ENCODE measurements at regions not wholly inside any gene's neighbourhood (a gene's known extent, or its start where the extent isn't known, plus 50 kb on each side); places are given as distances from the start of the nearest gene placed in this dataset.

- H2AFZ ChIP-seq (ENCODE audit: low read length): no peak overlapping the region
- H3K4me1 ChIP-seq (ENCODE audit: insufficient read depth, low read length): peaks cover 15% of the 10 kb centered on the region; the same call in 1 of the 2 replicates
- CTCF ChIA-PET: no interaction called here
- no peak overlapping the region for H3K27ac ChIP-seq (ENCODE audit: low read length)
- no peak overlapping the region for H3K4me3 ChIP-seq (ENCODE audit: low read length)
- no peaks in the 10 kb centered on the region for H3F3A ChIP-seq (ENCODE audit: low read length, unreplicated experiment)
- ATAC-seq (no peak), DNase-seq (no peak)
- intact Hi-C loops (cut with micrococcal nuclease): no loop called here
- H3K4me2 ChIP-seq (ENCODE audit: low read length): no peak overlapping the region
- H3K79me2 ChIP-seq (ENCODE audit: low read length): peaks cover 35% of the 10 kb centered on the region
- H4K20me1 ChIP-seq (ENCODE audit: low read length): no peaks in the 10 kb centered on the region
- H3K27me3 ChIP-seq (ENCODE audit: low read length): no peaks in the 10 kb centered on the region
- H3K9ac ChIP-seq (ENCODE audit: low read length): no peak overlapping the region
- H3K9me3 ChIP-seq (ENCODE audit: low read length): no peaks in the 10 kb centered on the region
- BruUV-seq (replicated peaks): no TSS peak
- H3K36me3 ChIP-seq (ENCODE audit: low read depth, low read length): no peaks in the 10 kb centered on the region
- POLR2A ChIA-PET (ENCODE audit: unreplicated experiment): no interaction called here
- TF ChIP-seq EZH2phosphoT487 (IDR thresholded peaks at IDR 0.05; ENCODE audit: borderline replicate concordance, low read length) (no peak), CTCF (conservative IDR thresholded peaks at IDR 0.05; ENCODE audit: low read depth, low read length) (no peak), EZH2 (IDR thresholded peaks at IDR 0.05; ENCODE audit: low read length, unreplicated experiment) (no peak)
- H3K9me2 ChIP-seq (replicated peaks; ENCODE audit: low read length): no peaks in the 10 kb centered on the region
Observed at GRCh38 chr13:107874456-107874855, 340.9 kb downstream of the LIG4 start.

- Histone ChIP-seq H3K79me2 (ENCODE audit: low read length) (peaks cover 30% of the 10 kb centered on the region), H3F3A (ENCODE audit: low read length, unreplicated experiment) (no peaks in the 10 kb centered on the region), H3K9me2 (replicated peaks; ENCODE audit: low read length) (no peaks in the 10 kb centered on the region), H3K4me1 (ENCODE audit: insufficient read depth, low read length) (peaks cover 17% of the 10 kb centered on the region; the same call in 1 of the 2 replicates), H3K4me2 (ENCODE audit: low read length) (no peak overlapping the region), H3K4me3 (ENCODE audit: low read length) (no peak overlapping the region), H4K20me1 (ENCODE audit: low read length) (no peaks in the 10 kb centered on the region), H3K9ac (ENCODE audit: low read length) (no peak overlapping the region), H3K36me3 (ENCODE audit: low read depth, low read length) (no peaks in the 10 kb centered on the region), H3K27me3 (ENCODE audit: low read length) (no peaks in the 10 kb centered on the region), H2AFZ (ENCODE audit: low read length) (no peak overlapping the region), H3K27ac (ENCODE audit: low read length) (no peak overlapping the region), H3K9me3 (ENCODE audit: low read length) (no peaks in the 10 kb centered on the region)
- intact Hi-C loops (cut with micrococcal nuclease): no loop called here
- ChIA-PET POLR2A (ENCODE audit: unreplicated experiment) (no interaction called here), CTCF (no interaction called here)
- no peak for DNase-seq
- no TSS peak for BruUV-seq (replicated peaks)
- no peak for TF ChIP-seq CTCF (conservative IDR thresholded peaks at IDR 0.05; ENCODE audit: low read depth, low read length)
- no peak for TF ChIP-seq EZH2phosphoT487 (IDR thresholded peaks at IDR 0.05; ENCODE audit: borderline replicate concordance, low read length)
- TF ChIP-seq EZH2 (IDR thresholded peaks at IDR 0.05; ENCODE audit: low read length, unreplicated experiment): no peak
- no peak for ATAC-seq
Observed at GRCh38 chr13:107873926-107874325, 341.4 kb downstream of the LIG4 start.

- DNase-seq (peak; percentile 35), ATAC-seq (no peak)
- no peak for TF ChIP-seq EZH2phosphoT487 (IDR thresholded peaks at IDR 0.05; ENCODE audit: borderline replicate concordance, low read length)
- no peak for TF ChIP-seq EZH2 (IDR thresholded peaks at IDR 0.05; ENCODE audit: low read length, unreplicated experiment)
- no peak for TF ChIP-seq CTCF (conservative IDR thresholded peaks at IDR 0.05; ENCODE audit: low read depth, low read length)
- Histone ChIP-seq H3K9me3 (ENCODE audit: low read length) (no peaks in the 10 kb centered on the region), H3K79me2 (ENCODE audit: low read length) (0 out of 2 replicates have a peak, but pooled peaks cover 4% of the 10 kb centered on the region), H3K36me3 (ENCODE audit: low read depth, low read length) (no peaks in the 10 kb centered on the region), H3K27me3 (ENCODE audit: low read length) (no peaks in the 10 kb centered on the region), H3K4me2 (ENCODE audit: low read length) (peak overlapping the region; percentile 20; the same call in 1 of the 2 replicates), H3K9me2 (replicated peaks; ENCODE audit: low read length) (no peaks in the 10 kb centered on the region), H3K4me1 (ENCODE audit: insufficient read depth, low read length) (peaks cover 17% of the 10 kb centered on the region; the same call in 1 of the 2 replicates), H3K27ac (ENCODE audit: low read length) (no peak overlapping the region), H3F3A (ENCODE audit: low read length, unreplicated experiment) (no peaks in the 10 kb centered on the region), H3K9ac (ENCODE audit: low read length) (no peak overlapping the region), H4K20me1 (ENCODE audit: low read length) (no peaks in the 10 kb centered on the region), H3K4me3 (ENCODE audit: low read length) (no peak overlapping the region), H2AFZ (ENCODE audit: low read length) (no peak overlapping the region)
- intact Hi-C loops (cut with micrococcal nuclease): no loop called here
- BruUV-seq (replicated peaks): no TSS peak
- CTCF ChIA-PET: no interaction called here
- POLR2A ChIA-PET (ENCODE audit: unreplicated experiment): no interaction called here
Observed at GRCh38 chr13:107870400-107870799, 344.9 kb downstream of the LIG4 start.

Measured in PC-3 (cell line).